H7 (cell line): ENCODE measurements at regions not wholly inside any gene's neighbourhood (a gene's known extent, or its start where the extent isn't known, plus 50 kb on each side); places are given as distances from the start of the nearest gene placed in this dataset.

Experiments used
- DNase-seq: peaks from one replicate; pipeline ENCODE4 v3.0.0; 2012
- H3K27me3 ChIP-seq: 2 replicates; pipeline ENCODE4 v1.6.0; 2011; ENCODE audit warnings: mild to moderate bottlenecking, low read length; ENCODE audit not compliant: control insufficient read depth, insufficient read depth
- H3K36me3 ChIP-seq: replicated peaks from 2 replicates; pipeline ENCODE4 v1.5.1; 2011; ENCODE audit warnings: low read length; ENCODE audit not compliant: control insufficient read depth, insufficient read depth
- H3K4me3 ChIP-seq: 2 replicates; pipeline ENCODE4 v1.5.1; 2011; ENCODE audit warnings: low read depth, mild to moderate bottlenecking, control low read depth, low read length, moderate library complexity; ENCODE audit not compliant: insufficient read depth

DNA sequence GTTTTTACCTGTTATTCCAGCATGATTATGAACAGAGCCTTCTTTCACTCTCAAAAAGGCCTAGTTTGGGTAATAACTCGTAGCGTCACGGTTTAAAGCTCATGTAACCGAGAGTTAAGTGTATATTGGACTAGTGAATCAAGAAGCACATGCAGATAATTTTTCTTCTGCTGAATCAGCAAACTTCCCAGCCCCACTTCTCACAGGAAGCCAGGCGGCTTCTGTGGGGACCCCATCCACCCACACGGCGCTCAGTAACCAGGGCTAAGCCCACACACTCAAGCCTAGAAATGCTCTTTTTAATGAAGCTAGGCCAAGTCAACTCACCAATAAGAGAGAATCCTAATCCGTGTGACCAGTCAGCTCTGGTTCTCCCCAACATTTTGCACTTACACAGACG, 191.2 kb upstream of the MGMT start:
- H3K36me3 ChIP-seq = no peaks in the 10 kb centered on the region
- DNase-seq = no peak
- H3K4me3 ChIP-seq = no peak overlapping the region
- H3K27me3 ChIP-seq = no peaks in the 10 kb centered on the region

DNA sequence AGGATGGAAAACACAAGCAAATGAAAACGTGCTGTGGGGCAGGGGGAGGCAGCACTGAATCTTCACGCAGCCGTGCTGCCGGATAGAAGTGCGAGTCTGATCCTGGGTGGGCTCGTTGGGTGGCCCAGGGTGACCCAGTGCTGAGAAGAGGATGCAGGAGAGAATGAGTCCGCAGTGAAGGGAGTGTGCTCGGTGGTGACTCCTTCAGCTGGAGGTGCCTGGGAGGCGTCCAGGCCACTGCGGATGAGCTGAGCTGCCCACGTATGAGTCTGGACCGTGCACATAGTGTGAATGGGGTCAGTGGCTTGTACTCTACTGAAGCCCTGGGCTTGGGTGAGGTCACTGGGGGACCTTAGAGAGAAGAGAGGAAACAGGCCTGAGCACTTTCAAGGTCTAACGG, 190.0 kb upstream of the MGMT start:
- Histone ChIP-seq H3K27me3 (no peaks in the 10 kb centered on the region), H3K36me3 (no peaks in the 10 kb centered on the region), H3K4me3 (no peak overlapping the region)
- no peak for DNase-seq

DNA sequence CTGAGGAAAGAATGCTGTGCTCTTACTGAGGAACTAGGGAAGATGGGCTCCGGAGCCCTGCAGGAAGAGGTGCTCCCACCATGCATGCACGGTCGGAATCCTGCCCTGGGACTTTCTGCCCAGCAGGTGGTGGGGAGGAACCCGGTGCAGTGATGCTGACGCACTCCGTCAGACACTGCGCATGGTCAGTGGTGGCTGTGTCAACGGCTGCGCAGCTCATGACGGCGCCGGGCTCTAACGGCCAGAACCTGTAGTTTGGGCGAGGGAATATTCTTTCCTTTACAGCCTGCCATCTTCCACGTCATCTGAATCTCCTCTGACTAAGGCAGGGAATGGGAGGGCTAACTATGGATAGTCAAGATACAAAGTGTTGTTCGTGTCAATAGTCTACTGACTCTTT, 189.2 kb upstream of the MGMT start:
- Histone ChIP-seq H3K4me3 (no peak overlapping the region), H3K27me3 (no peaks in the 10 kb centered on the region), H3K36me3 (no peaks in the 10 kb centered on the region)
- DNase-seq = no peak

DNA sequence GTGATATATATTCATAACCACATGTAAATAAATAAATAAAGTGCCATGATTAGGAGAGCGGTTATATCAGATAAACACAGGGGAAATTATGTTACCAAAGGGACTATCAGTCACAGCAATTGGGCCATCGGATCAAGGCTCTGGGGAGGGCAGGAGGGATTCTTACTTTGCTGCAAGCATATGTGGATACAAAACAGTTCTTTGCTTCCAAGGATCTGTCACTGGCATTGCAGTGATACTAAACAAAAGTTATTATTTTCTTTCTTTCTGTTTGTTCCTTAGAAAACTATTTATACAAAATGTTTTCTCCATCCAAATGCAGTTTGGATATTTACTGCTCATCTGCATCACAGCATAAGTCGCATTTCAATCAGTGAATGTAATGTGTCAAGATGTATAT, 188.4 kb upstream of the MGMT start:
- H3K27me3 ChIP-seq = no peaks in the 10 kb centered on the region
- no peak for DNase-seq
- no peak overlapping the region for H3K4me3 ChIP-seq
- H3K36me3 ChIP-seq = no peaks in the 10 kb centered on the region

DNA sequence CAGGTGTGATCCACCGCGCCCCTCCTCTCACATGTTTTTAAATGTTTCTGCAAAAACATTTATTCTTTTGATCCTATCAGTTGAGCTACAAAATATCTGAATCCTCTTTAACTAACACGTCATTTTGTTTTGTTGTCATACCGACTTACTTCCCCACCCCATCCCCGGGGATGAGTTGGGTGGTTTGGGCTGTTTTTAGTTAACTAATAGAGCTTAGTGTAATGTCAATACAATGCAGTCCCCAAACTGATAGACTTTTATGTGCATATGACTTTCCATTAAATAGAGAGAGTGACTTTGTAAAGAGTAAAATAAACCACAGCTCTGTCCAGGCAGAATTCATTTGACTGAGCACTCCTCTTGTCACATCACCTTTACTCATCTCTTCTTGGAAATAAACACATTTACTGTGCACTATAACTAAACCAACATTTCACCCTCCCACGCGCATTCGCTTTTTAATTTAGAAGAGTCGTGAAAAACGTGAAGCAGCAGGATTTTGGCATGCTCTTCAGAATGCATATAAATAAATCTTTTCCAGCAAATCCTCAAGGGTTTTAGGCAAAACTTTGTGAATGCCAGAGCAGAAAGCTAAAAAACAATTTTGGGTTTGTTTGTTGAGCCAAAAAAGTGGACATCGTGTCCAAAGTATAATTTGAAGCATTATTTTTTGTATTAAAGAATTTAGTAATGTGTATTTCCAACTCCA, 187.4 kb upstream of the MGMT start:
- no peaks in the 10 kb centered on the region for H3K27me3 ChIP-seq

DNA sequence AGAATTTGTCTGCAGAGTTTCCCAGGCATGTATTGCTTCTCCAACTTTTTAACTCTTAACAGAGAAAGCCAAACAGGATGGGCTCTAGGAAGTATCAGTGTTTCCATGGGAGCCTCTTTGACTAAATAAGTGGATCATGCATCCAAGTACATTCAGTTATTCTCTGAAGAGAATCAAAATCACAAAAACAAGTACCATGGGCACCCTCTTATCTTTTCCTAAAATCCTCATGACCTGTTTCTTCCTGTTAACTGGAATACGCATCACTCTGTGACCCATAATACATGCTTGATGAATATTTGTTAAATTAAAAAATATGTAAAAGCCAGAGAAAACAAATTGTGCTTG, 186.9 kb upstream of the MGMT start:
- Histone ChIP-seq H3K4me3 (no peak overlapping the region), H3K27me3 (no peaks in the 10 kb centered on the region), H3K36me3 (no peaks in the 10 kb centered on the region)
- no peak for DNase-seq

More for the DNA sequence above, 187.4 kb upstream of the MGMT start:
- H3K36me3 ChIP-seq = no peaks in the 10 kb centered on the region
- no peak for DNase-seq
- H3K4me3 ChIP-seq = no peak overlapping the region

DNA sequence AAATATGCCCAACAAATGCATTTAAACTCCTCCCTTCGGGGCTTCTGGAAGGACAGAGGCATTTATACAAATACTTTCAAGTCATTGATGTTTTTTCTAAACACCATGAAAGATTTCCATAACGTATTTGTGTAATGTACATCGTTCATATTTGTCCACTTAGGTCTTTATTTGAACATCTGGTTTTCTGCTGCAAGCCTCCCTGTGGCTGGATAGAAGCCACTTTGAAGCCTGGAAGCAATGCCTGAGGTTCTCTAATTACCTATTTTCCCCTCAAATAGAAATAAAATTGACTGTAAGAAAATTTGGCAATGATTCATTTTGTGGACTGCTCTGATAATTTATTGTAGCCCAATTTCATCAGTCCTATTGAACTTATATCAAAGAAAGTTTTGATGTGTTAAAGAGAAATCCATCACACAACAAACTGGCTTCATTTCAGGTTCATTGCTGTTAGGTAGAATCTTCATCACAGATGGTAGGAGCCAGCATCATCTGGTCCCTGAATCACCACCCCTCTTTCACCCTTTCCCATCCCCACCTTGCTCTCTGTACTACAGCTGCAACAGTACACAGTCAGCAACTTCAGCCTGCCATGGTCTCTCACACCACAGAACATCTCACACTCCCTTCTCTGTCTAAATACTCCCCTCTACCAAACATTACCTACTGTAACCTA, 186.0 kb upstream of the MGMT start:
- no peak for DNase-seq
- H3K27me3 ChIP-seq = no peaks in the 10 kb centered on the region
- no peaks in the 10 kb centered on the region for H3K36me3 ChIP-seq
- no peak overlapping the region for H3K4me3 ChIP-seq

DNA sequence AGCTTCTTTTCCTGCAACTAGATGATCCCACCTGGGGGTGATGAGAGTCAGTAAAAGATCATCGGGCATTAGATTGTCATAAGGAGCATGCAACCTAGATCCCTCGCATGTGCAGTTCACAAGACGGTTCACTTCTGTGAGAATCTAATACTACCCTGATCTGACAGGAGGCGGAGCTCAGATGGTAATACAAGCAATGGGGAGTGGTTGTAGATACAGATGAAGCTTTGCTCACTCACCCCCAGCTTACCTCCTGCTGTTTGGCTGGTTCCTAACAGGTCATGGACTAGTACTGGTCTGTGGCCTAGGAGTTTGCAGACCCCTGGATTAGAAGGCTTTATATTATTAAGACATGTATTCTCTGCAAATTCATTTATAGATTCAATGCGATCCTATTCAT, 181.6 kb upstream of the MGMT start:
- H3K36me3 ChIP-seq = no peaks in the 10 kb centered on the region
- no peak overlapping the region for H3K4me3 ChIP-seq
- H3K27me3 ChIP-seq = no peaks in the 10 kb centered on the region
- no peak for DNase-seq

DNA sequence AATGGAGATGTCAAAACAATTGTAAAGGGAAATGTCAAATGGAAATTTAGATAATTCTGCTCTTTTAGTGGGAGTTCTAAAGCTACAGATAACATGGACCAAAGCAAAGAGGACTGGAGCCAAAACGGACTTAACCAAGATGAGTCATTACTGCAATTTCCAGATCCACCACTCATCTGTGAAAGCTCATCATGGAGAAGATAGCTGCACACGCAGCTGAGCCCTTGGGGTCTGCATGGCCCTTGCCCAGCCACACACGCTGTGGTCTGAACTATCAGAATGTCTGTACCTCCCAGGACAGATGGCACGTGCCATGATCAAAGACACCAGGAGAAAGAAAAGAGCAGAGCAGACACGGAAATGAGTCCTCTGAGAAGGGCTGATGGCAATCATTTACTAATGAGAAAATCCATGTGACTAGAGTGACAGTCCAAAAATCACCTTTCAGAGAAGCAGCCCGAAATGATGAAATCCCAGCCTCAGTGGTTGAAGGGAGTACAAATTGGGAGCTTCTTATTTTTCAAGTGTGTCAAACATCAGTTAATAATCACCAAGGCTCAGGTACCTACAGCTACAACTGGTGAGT, 177.9 kb upstream of the MGMT start:
- no peak for DNase-seq
- no peaks in the 10 kb centered on the region for H3K27me3 ChIP-seq
- no peaks in the 10 kb centered on the region for H3K36me3 ChIP-seq
- no peak overlapping the region for H3K4me3 ChIP-seq

DNA sequence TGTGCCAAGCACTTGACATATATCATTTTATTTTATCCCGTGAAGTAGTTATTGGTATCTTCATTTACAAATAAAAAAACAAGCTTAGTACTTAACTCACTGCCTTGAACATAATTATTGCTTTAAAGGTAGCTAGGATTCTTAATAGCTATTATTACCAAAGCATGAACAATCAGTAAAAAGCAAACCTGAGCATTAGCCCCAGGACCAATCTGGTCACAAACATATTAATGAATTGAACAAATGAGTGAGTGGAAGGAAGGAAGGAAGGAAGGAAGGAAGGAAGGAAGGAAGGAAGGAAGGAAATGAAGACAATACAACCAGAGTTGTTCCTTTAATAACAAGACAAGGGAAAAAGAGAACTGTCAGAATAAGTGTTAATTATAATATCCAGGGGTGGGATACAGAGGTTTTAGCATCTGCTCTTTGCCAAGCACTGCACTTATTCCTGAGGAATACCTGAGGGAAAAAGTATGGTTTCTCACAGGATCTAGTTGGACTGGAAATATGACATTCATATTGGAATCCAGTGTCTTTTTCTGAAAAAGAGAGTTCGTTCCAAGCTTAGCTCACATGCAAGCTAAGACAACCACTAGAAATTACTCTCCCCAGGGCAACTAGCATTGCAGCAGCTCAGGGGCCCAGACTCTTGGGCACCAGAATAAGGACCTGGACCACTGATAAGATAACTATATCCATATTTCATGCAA, 172.9 kb upstream of the MGMT start:
- DNase-seq = no peak
- Histone ChIP-seq H3K27me3 (no peaks in the 10 kb centered on the region), H3K36me3 (no peaks in the 10 kb centered on the region)

DNA sequence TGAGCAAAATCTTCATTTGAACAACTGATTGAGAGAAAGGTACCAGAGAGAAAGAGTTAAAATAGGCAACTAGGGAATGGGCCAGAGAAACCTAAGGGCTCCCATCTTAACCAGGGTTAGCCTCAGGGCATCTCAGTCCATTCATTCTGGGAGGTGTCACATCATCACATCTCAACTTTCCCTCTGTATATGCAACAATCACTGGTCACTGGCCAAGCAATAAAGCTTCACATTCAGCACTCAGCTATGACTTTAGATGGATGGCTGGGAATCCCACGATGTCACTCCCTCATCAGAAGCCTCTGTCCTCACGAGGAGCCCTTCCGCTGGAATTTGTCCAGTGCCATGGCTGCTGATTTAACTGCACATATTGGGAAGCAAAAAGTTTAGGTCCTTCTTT, 172.1 kb upstream of the MGMT start:
- Histone ChIP-seq H3K27me3 (no peaks in the 10 kb centered on the region), H3K4me3 (no peak overlapping the region), H3K36me3 (no peaks in the 10 kb centered on the region)
- DNase-seq = no peak

More for the DNA sequence above, 172.9 kb upstream of the MGMT start:
- no peak overlapping the region for H3K4me3 ChIP-seq

DNA sequence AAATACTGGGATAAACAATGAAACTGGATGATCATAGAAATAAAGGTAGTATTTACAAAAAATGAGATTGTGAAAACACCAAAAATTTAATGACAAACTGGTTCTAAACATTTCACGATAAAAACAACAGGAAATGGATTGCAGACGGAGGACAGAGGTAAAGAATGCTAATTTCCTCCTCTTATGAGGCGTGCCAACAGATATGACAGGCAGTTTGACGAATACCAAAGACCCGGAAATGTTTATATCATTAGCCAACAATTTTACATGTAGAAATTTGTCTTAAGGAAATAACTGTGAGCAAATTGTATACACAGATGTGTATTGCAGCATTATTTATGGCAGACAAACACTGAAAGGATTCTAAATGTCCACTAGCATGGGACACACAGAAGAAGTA, 162.0 kb upstream of the MGMT start:
- no peak for DNase-seq
- no peaks in the 10 kb centered on the region for H3K27me3 ChIP-seq
- no peak overlapping the region for H3K4me3 ChIP-seq

DNA sequence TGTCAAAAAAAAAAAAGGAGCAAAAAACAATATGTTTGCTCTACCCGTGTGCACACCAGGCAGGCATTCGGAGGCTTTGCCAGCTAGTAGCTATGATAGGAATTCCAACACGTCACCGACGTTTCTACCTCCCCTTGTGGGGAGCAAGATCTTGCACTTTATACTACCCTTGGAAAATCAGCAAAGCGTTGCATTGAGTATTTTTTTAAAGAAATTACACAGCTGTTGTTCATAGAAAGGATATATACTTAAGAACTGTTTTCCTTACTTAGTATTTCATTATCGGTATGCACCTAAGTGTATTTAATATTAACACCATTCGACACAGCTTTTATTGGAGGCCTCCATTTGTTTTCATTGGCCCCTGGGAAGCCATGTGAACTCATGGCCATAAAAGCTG, 159.9 kb upstream of the MGMT start:
- no peak overlapping the region for H3K4me3 ChIP-seq
- no peak for DNase-seq
- H3K27me3 ChIP-seq = no peaks in the 10 kb centered on the region
- H3K36me3 ChIP-seq = no peaks in the 10 kb centered on the region

More for the DNA sequence above, 162.0 kb upstream of the MGMT start:
- no peaks in the 10 kb centered on the region for H3K36me3 ChIP-seq

DNA sequence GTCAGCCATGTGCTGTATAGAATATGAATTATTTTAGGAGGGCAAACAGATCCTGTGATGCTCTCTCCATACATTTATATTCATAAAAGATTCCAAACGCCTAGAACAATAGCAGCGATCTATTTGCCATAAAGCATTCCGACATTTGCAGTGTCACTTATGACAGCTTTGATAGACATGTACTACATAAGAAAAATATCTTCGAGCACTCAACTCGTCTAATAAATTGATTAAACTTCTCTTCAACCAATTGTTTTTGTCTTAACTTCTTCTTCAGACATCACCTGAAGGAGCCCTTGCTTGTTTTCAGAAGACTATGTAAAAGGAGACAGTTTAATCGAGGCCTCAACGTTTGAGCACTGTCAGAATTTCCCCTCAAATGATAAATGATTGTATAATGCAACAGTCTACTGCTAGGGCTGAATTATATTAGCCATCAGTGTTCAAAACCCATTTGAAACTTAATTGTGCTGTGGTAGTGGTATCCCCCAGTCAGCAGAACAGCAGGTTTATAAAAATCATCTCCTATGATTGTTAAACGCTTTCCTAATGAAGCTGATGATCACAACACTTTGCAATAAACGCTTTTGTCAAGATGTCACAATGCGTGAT, 158.0 kb upstream of the MGMT start:
- Histone ChIP-seq H3K4me3 (no peak overlapping the region), H3K36me3 (no peaks in the 10 kb centered on the region), H3K27me3 (no peaks in the 10 kb centered on the region)
- no peak for DNase-seq
